Epidermal melanocyte (primary cell): ENCODE measurements at regions not wholly inside any gene's neighbourhood (a gene's known extent, or its start where the extent isn't known, plus 50 kb on each side); places are given as distances from the start of the nearest gene placed in this dataset.
"Not testable (repeated sequence)": the region's sequence is repeated elsewhere in the genome, so short reads cannot be mapped to it uniquely, and the experiment has no call there.

Source experiments
- DNase-seq: peaks from one replicate; pipeline ENCODE4 v3.0.0; 2011; ENCODE audit warnings: low spot score; ENCODE audit not compliant: insufficient read length

DNA sequence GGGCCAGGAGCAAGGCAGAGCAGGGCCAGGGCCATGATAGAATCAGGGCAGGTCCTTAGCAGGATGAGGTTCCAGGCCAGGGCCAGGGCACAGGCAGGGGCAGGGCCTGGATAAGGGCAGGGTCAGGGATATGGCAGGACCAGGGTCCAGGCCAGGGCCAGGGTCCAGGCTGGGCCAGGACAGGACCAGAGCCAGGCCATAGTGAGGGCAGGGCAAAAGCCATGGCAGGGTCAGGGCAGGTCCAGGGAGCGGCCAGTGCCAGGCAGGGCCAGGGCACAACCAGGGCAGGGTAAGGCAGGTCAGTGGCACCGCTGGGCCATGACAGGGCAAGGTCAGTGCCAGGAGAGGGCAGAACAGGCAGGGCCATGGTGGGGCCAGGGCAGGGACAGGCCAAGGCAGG, 152.2 kb downstream of the LIPI start:
- no peak for DNase-seq

DNA sequence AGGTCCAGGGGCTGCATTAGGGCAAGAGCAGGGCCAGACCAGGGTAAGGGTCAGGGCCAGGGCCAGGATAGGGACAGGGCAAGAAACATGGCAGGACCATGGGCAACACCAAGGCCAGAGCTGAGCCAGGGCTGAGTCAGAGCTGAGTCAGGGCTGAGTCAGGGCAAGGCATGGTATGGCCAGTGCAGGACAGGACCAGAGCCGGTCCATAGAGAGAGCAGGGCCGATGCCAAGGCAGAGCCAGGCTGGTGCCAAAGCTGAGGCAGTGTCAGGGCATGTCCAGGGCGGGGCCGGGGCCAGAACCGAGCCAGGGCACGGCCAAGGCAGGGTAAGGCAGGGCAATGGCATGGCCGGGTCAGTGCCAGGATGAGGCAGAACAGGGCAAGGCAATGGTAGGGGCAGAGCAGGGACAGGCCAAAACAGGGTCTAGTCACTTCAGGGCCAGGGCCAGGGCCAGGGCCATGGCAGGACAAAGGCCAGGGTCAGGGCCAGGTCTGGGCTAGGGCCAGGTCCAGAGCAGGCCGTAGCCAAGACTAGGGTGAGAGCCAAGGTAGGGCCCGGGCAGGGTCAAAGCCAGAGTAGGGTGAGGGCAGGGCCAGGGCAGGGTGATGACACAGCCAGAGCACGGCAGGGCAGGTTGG, 152.8 kb downstream of the LIPI start:
- DNase-seq, result not testable (repeated sequence)

DNA sequence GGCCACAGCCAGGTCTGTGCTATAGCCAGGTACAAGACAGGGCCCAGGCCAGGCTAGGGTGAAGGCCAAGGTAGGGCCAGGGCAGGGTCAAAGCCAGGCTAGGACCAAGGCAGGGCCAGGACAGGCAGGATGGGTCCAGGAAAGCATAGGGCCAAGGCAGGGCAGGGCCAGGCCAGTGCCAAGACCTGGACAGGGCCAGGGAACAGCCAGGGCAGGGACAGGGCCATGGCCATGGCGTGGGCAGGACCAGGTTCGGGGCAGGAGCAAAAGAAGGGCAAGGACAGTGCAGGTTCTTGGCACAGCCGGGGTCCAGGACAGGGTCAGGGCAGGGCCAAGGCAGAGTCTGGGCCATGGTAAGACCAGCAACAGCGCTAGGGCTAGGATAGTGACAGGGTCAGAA, 153.4 kb downstream of the LIPI start:
- DNase-seq, result no peak

DNA sequence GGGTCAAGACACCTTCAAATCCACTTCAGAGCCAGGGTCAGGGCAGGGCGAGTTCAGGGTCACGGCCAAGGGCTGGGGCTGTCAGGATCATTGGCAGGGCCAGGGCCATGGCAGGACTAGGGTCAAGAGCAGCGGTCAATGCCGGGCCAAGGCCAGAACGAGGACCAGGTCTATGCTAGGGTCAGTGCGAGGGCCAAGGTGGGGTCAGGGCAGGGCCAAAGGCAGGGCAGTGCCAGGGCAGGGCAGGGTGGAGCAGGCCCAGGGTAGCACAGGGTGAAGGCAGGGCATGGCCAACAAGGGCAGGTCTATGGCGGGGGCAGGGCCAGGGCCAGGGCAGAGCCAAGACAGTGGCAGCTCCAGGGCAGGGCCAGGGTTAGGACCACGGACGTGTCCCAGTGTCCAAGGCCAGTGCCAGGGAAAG, 154.0 kb downstream of the LIPI start:
- DNase-seq, result no peak

DNA sequence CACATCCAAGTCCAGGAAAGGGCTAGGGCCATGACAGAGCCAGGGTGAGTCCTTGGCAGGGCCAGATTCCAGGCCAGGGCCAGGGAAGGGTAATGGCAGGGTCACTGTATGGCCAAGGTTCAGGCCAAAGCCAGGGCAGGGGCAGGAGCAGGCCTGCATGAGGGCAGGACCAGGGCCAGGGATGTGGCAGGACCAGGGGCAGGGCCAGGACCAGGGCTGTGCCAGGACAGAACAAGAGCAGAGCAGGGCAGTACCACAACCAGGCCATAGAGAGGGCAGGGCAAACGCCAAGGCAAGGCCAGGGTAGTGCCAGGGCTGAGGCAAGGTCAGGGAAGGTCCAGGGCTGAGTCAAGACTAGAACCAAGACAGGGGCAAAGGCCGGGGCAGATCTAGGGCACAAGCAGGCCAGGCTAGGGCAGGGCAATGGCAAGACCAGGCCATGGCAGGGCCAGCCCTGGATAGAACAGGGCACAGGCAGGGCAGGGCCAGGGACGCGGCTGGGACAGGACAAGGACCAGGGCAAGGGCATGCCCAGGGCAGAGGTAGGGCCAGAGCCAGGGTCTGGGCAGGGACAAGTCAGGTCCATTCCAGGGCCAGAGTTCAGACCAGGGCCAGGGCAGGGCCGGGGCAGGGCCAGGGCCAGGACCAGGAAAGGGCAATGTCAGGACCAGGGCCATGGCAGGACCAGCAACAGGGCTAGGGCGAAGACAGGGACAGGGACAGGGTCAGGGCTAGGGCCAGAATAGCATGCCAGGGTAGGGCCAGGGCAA, 154.8 kb downstream of the LIPI start:
- not testable (repeated sequence) for DNase-seq

DNA sequence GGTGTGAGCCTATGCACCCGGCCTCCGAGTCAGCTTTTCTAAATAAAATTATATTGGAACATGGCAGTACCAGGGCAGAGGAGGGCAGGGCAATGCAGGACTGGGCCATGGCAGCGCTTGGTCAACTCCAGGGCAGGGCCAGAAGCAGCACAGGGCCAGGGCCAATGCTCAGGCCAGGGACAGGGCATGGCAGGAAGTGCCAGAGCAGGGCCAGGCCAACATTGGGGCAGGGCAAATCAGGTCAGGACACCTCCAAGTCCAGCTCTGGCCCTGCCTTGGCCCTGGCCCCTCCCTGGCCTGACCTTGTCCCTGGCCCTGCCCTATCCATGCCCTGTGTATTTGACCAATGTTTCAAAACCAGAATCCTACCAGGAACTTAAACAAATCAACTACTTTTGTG, 156.1 kb downstream of the LIPI start:
- no peak for DNase-seq

DNA sequence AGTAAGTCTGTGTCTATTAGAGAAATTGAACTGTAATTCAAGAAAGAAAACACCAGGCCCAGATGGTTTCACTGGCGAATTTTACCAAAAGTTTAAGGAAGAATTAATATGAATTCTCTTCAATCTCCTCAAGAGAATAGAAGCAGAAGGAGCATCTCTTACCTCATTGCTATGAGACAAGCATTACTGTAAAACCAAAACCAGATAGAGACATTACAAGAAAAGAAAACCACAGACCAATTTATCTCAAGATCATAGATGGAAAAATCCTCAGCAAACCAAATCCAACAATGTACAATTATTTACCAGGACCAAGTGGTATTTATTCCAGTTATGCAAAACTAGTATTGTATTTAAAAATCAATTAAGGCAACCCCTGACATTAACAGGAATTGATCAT, 160.6 kb downstream of the LIPI start:
- DNase-seq, result no peak

DNA sequence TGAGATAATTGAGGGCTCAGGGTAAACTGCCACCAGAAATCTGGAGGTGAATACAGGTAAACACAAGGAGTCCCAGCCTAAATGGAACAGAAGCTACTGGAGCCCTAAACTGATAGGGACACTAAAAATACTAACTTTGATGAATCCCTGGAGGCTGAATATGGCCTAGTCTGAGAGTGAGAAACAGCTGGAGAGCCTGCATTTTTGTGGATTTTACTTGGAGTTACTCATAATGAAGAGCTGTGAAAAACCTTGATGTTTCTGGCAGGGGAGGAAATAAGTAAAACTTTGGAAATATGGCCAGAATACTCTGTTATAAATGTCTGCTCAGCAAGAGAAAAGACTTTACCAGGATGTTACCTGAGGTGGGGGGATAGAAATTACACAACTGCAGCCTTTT, 164.4 kb downstream of the LIPI start:
- no peak for DNase-seq

DNA sequence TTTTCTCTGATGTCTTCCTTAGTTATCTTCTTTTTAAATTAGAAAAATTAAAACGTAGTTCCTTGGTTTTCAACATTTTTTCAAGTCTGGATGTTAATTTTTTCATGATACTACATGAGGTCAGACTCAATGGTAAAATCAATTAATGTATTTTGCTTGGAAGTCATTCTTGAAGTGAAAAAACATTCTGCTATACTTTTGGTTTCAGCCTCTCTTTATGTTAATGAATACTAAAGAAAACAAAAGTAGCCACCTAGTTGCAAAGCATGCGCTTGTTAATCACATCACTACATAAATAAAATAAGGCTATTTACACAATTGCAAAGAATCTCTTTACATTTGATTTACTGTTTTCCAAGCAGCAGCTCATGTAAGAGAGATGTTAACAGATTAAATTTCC, 170.4 kb downstream of the LIPI start:
- no peak for DNase-seq

DNA sequence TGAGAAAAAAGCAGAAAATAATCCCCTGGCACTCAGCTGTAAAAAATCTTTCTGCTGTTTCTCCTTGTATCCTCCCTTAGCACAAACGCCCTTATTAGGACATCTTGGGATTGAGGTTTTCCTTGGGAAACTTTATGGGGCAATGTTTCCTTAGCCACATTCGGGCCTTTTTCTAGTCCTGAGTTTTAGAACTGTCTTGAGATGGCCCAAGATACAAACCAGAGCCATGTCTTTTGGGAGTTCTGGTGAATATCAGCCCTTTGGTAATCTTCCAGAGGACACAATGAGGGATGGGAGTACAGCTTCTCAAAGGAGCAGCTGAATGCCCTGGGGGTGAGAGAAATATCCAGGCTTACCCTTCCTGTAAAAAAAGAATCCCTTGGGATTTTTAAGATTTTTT, 182.1 kb downstream of the LIPI start:
- not testable (repeated sequence) for DNase-seq

DNA sequence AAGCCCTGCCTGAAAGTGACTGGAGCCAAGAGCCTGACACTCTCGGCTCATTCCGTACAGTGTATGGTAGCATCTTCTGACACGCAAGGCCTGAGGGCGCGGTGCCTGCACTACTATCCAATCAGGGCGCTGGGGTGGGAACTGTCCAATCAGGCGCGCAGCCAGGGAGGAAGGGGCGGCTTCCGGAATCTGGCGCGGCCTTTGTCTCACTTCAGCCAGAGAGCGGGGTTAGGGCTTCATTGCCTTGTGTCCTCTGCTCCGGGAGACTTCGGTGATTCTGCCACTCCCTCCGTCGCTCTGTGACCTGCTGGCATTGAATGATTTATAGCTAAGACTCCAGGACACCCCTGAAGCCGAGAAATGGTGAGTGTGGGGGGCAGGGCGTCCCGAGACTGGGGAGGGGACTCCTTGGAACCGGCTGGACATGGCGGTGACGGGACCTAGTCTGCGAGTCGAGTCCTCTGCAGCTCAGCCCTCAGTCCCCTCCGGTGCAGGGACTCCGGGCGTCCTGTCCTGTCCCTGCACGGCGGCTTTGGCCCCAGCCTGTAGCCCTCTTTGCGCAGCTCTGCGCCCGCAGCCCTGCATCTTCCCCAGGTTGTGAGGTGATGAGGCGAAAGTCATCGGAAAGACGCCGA, 183.4 kb downstream of the LIPI start:
- peak; percentile 54 for DNase-seq

DNA sequence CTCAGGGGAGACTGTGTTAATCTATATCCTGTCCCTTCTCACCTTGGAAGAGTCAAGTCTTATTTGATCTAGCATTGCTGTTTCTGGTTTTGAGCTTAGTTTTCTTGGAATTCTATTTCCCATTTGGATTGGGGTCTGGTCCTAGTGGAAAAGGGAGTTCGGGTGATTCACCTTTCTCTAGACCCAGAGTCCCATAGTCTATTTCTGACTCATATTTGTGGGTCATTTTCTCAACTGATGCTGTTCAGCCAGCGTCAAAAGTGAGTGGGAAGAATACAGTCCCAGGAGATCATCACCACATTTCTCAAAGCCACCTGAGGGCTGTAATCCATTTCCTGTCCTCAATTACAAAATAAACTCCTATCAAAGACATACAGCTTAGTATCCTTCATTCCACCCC, 190.6 kb downstream of the LIPI start:
- not testable (repeated sequence) for DNase-seq

DNA sequence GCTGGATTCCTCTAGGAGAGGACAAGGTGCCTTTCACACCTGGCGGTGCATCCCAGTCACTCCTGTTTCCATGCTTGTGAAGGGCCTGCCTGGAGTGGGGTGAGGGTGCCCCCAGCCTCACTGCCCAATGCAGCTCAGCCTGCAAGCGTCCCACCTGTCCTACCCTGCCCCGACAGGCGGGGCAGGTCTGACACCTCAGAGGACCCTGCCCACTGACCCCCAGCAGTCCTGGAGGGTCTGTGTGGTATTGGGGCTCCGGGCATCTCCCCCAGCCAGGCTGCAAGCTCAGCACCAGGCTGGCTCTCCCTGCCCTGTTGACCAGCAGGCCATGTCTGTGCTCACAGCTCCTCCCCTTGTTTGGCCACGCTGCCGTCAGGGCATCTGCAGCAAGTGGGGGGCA, 194.9 kb downstream of the LIPI start:
- not testable (repeated sequence) for DNase-seq

DNA sequence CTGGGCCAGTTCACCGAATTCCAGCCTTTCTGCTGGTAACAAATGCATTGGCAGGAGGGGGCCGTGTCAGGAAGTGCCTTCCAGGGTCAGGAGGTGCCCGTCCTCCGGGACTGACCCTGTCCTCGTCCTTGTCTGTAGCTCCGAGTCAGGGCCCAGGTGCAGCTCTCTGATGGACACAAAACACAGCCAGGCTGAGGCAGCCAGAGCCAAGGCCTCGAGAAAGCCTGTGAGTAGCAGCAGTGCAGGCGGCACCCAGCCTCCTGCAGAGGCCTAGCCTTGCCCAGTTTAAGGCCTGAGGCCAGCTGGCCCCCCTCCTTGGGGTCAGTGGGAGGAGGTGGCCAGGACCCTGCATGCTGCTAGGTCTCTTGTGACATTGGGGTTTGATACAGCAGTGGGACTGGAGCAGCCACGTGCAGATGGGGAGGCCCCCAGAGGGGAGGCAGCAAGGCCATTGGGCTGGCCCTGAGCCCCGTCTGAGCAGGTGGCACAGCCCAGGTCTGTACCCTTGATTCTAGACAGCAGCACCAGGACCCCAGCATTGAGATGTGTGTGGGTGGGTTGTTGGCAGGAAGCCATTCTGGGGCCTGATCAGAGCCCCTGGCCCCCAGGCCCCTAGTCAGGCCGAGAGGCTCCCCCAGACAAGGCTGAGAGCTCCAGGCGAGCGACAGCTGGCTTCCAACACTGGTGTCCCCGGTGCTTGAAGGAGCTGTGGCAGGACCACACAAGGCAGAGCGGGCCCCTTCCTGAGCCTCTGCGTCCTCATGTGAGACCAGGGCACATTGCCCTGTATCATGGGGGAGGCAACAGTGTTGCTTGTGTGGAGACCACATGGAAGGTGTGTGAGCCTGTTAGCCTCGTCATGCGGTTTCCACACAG, 196.9 kb downstream of the LIPI start:
- not testable (repeated sequence) for DNase-seq

DNA sequence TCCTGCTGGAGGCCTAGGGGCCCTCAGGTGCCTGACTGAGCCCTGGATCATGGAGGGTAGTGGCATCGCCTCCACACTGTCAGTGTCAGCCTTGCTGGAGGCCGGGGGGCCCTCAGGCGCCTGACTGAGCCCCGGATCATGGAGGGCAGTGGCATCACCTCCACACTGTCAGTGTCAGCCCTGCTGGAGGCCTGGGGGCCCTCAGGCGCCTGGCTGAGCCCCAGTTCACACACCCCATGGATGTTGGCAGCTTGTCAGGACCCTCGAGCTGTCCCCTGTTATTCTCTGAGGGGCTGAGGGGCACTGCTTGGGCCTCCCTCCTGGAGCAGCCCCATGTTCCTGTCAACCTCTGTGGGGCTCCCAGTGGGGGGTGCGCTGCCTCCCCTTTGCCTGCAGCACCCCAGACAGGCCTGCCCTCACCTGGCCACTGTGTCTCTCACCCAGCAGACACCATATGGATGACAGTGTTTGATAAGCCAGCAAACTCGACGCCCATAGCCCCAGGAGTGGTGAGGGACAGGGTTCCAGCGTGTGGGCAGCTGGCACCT, 197.6 kb downstream of the LIPI start:
- DNase-seq, result no peak

DNA sequence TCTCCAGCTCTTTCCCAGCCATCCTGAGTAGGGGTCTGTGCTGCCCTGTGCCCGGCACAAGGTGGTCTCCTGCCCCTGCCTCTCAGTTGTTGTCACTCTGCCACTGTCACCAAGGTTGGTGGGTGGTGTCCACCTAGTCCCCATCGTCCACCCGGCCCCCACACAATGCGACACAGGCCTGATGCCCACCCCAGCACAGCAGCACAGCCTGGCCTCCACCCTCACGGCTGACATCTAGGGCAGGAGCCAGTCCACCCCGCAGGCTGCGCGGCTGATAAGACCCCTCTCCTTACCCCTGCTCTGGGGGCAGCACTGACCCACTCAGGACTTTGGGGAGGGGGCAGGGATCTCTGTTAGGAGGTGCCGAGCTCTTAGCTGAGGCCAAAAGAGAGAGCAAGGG, 198.3 kb downstream of the LIPI start:
- DNase-seq, result no peak

DNA sequence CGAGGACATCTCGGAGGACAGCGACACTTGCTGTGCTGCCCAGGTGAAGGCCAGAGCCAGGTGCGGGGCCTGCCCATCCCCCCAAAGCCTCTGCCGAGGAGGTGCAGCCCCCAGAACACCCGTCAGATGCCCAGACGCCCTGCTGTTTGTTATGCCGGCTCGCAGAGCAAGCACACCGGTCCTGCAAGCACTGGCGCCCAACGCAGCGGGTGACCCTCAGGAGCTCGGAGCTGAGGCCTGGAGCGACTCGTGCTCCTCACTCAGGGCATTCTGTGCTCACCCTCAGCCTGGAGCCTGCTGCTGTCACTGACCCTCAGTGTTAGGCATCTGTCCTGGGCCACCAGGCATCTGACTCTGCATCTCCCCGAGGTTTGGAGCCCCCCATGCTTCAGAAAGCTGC, 199.0 kb downstream of the LIPI start:
- DNase-seq, result not testable (repeated sequence)

DNA sequence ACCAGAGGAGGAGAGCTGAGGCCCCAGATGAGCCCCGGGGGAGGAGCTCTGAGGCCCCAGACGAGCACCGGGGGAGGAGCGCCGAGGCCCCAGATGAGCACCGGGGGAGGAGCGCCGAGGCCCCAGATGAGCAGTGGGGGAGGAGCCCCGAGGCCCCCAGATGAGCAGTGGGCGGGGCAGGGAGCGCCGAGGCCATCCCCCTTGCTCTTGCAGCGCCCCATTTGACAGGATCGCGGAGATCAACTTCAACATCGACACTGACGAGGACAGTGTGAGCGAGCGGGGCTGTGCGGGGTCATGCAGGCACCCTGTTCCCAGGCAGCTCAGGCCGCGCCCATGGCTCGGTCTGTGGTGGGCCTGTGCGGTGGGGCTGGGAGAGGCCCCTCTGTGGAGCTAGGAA, 199.6 kb downstream of the LIPI start:
- DNase-seq, result not testable (repeated sequence)

DNA sequence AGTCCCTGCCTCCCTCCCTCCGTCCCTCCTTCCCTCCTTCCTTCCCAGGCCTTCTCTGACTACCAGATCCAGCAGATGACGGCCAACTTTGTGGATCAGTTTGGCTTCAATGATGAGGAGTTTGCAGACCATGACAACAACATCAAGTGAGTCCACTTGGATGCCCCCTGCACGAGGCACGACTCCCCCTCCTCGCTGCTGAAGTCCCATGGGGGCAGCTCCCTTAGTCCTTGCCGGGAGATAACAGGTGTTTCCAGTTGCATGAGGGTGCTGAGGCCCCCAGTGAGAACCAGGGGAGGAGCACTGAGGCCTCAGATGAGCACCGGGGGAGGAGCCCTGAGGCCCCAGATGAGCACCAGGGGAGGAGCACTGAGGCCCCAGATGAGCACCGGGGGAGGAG, 200.0 kb downstream of the LIPI start:
- no peak for DNase-seq

DNA sequence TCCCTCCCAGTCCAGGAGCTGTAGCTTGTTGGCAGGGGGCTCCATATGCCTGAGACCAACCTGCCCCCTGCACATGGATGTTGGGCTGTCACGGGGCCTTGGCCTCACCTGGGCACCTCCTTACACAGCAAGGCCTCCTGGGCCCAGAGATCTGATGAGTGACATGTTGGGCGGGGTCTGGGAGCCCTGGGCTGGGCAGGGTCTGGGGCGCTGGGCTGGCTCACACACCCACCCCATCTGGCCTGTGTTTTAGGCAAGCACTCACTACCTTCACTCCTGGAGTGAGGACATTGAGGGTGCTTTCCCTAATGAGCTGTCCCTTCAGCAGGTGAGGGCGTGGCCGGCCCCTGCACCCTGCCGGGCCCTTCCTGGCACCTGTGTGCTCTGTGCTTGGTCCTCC, 200.8 kb downstream of the LIPI start:
- DNase-seq, result not testable (repeated sequence)

DNA sequence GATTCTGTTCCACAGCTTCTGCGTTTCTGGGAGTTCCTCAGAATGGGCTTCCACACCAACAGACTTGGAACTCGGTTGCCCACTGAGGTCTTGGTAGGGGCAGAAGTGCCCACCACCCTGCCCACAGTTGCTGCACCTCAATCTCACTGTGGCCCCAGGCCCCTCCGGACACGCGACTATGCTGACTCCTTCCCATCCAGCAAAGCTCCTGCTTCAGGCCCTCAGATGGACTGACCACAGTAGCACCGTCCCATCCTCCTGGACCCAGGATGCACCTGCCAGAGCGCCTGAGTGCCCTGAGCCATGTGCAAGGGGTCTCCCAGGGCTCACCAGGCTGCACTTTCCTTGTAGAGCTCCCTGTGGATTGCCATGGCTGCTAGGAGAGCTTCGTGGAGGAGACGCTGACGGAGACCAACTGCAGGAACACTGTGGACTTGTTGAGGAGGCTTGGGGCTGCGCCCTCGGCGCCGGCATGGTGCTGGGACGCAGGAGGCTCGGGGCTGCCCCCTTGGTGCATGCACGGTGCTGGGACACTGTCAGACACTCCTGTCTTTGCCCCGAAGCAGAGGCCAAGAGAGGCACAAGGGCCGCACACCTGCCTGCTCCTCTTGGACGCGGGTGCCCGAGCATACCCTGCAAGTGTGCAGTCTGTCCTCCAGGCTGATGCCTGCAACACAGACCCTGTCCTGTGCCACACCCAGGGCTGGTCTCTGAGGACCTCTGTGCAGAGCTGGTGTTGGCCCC, 201.3 kb downstream of the LIPI start:
- DNase-seq, result not testable (repeated sequence)
